A673 (cell line): ENCODE measurements at regions not wholly inside any gene's neighbourhood (a gene's known extent, or its start where the extent isn't known, plus 50 kb on each side); places are given as distances from the start of the nearest gene placed in this dataset.

Source experiments
- BruUV-seq: library from RNA; stranded (reverse); fragments of 400-500 nt; replicated peaks from 2 replicates; lab custom pipeline; 2021; lab: Mats Ljungman, UMichigan
- CTCF ChIA-PET: fragments of 300-600 bp; sonication (Branson Sonifier 250); formaldehyde crosslinking; loops from one replicate; lab custom pipeline; 2022; ENCODE audit warnings: antibody characterized with exemption; lab: Charles Lee
- POLR2A ChIA-PET: fragments of 300-600 bp; sonication (Branson Sonifier 250); formaldehyde crosslinking; loops from one replicate; lab custom pipeline; 2022; ENCODE audit warnings: antibody characterized with exemption; ENCODE audit not compliant: low non-redundant PET; lab: Charles Lee
- DNase-seq: peaks from one replicate; pipeline ENCODE4 v3.0.0-alpha.2; 2015; ENCODE audit warnings: low spot score
- H3K27ac ChIP-seq: fragments of 200-600 bp; sonication (generic); 2 replicates; pipeline ENCODE4 v1.5.1; 2016; ENCODE audit warnings: mixed run types, low read depth, mild to moderate bottlenecking, mixed read lengths, antibody characterized with exemption, low read length; ENCODE audit not compliant: poor library complexity, severe bottlenecking
- H3K27me3 ChIP-seq: fragments of 200-600 bp; sonication (generic); replicated peaks from 2 replicates; pipeline ENCODE4 v1.6.1; 2017; ENCODE audit warnings: mixed run types, low read depth, mild to moderate bottlenecking, mixed read lengths, antibody characterized with exemption, low read length; ENCODE audit not compliant: insufficient read depth, poor library complexity
- H3K36me3 ChIP-seq: fragments of 200-600 bp; sonication (generic); 2 replicates; pipeline ENCODE4 v1.6.1; 2016; ENCODE audit warnings: mixed run types, mild to moderate bottlenecking, mixed read lengths, antibody characterized with exemption, low read length; ENCODE audit not compliant: insufficient read depth, poor library complexity, severe bottlenecking
- H3K4me1 ChIP-seq: fragments of 200-600 bp; sonication (generic); 2 replicates; pipeline ENCODE4 v1.6.1; 2017; ENCODE audit warnings: mixed run types, mild to moderate bottlenecking, mixed read lengths, antibody characterized with exemption, low read length; ENCODE audit not compliant: insufficient read depth, poor library complexity, severe bottlenecking
- H3K4me3 ChIP-seq: fragments of 200-600 bp; sonication (generic); 2 replicates; pipeline ENCODE4 v1.5.1; 2016; ENCODE audit warnings: low read depth, mixed run types, mild to moderate bottlenecking, mixed read lengths, low read length; ENCODE audit not compliant: poor library complexity, severe bottlenecking
- H3K9me3 ChIP-seq: fragments of 200-600 bp; sonication (generic); 2 replicates; pipeline ENCODE4 v1.6.1; 2016; ENCODE audit warnings: mixed run types, low read depth, mild to moderate bottlenecking, mixed read lengths, antibody characterized with exemption, low read length; ENCODE audit not compliant: poor library complexity, severe bottlenecking
- CTCF ChIP-seq: fragments of 300-800, 200-600 bp; sonication (generic); conservative IDR thresholded peaks from 2 replicates; pipeline ENCODE4 v1.5.1; 2017; ENCODE audit warnings: low read depth, mild to moderate bottlenecking, antibody characterized with exemption, low read length, moderate library complexity, mixed read lengths
- EZH2 ChIP-seq: fragments of 200-600 bp; sonication (generic); IDR thresholded peaks from 2 replicates; pipeline ENCODE4 v1.6.1; 2017; ENCODE audit warnings: borderline replicate concordance, low read depth, mild to moderate bottlenecking, mixed read lengths, antibody characterized with exemption, low read length; ENCODE audit not compliant: poor library complexity, severe bottlenecking
- intact Hi-C: fragments of 100-400 bp; cut with micrococcal nuclease; formaldehyde crosslinking; loops from one replicate; pipeline ENCODE4 v1.10.0; 2022; ENCODE audit not compliant: unreplicated experiment

- intact Hi-C loops = no loop called here
- no peak for DNase-seq
- CTCF ChIA-PET = no interaction called here
- H3K9me3 ChIP-seq = no peaks in the 10 kb centered on the region
- H3K4me3 ChIP-seq = no peak overlapping the region
- TF ChIP-seq CTCF (no peak), EZH2 (no peak)
- POLR2A ChIA-PET = interaction anchor here (0.5 kb wide), 1 partner anchor 44 kb away, joined by 3 read pairs; no protein-coding TSS in a partner anchor
- H3K36me3 ChIP-seq = no peaks in the 10 kb centered on the region
- H3K27ac ChIP-seq = no peak overlapping the region
- H3K4me1 ChIP-seq = no peaks in the 10 kb centered on the region
- H3K27me3 ChIP-seq = no peaks in the 10 kb centered on the region
- no TSS peak for BruUV-seq
These were observed 363.2 kb downstream of the QKI start for GRCh38 chr6:163777716-163778115.

GRCh38 chr6:163776906-163777686, 362.6 kb downstream of the QKI start:
- H3K27ac ChIP-seq = no peak overlapping the region
- no peaks in the 10 kb centered on the region for H3K9me3 ChIP-seq
- no peaks in the 10 kb centered on the region for H3K36me3 ChIP-seq
- POLR2A ChIA-PET = no interaction called here
- H3K4me1 ChIP-seq = no peaks in the 10 kb centered on the region
- intact Hi-C loops = no loop called here
- no peak for DNase-seq
- CTCF ChIA-PET = no interaction called here
- H3K4me3 ChIP-seq = no peak overlapping the region
- no peaks in the 10 kb centered on the region for H3K27me3 ChIP-seq
- no peak for TF ChIP-seq EZH2
- TF ChIP-seq CTCF = no peak
- no TSS peak for BruUV-seq

GRCh38 chr6:163776196-163776905, 361.8 kb downstream of the QKI start:
- intact Hi-C loops = no loop called here
- BruUV-seq = no TSS peak
- Histone ChIP-seq H3K9me3 (no peaks in the 10 kb centered on the region), H3K36me3 (no peaks in the 10 kb centered on the region), H3K27ac (no peak overlapping the region), H3K27me3 (no peaks in the 10 kb centered on the region), H3K4me3 (no peak overlapping the region), H3K4me1 (no peaks in the 10 kb centered on the region)
- CTCF ChIA-PET = interaction anchor here (0.6 kb wide), 1 partner anchor 138 kb away, joined by 4 read pairs; no protein-coding TSS in a partner anchor
- TF ChIP-seq EZH2 = no peak
- TF ChIP-seq CTCF = no peak
- POLR2A ChIA-PET = no interaction called here
- DNase-seq = no peak
